Mesothelial cell of epicardium (in vitro differentiated cells): ENCODE measurements at regions not wholly inside any gene's neighbourhood (a gene's known extent, or its start where the extent isn't known, plus 50 kb on each side); places are given as distances from the start of the nearest gene placed in this dataset.
"Not testable (repeated sequence)": the region's sequence is repeated elsewhere in the genome, so short reads cannot be mapped to it uniquely, and the experiment has no call there.

ENCODE experiments used
- DNase-seq, 2 experiments: peaks; one replicate each; pipeline ENCODE4 v3.0.0; 2021; ENCODE audit warnings: low spot score in 2 of 2; ENCODE audit not compliant: unreplicated experiment in 2 of 2
- H3K27ac Mint-ChIP-seq: 2 replicates; pipeline ENCODE4 v1.8.0; 2021; ENCODE audit warnings: mixed read lengths
- H3K27me3 Mint-ChIP-seq: 2 replicates; pipeline ENCODE4 v1.8.0; 2021; ENCODE audit warnings: low read depth, mixed read lengths
- H3K36me3 Mint-ChIP-seq: 2 replicates; pipeline ENCODE4 v1.8.0; 2021; ENCODE audit warnings: mixed read lengths
- H3K4me1 Mint-ChIP-seq: 2 replicates; pipeline ENCODE4 v1.8.0; 2021; ENCODE audit warnings: mixed read lengths
- H3K4me3 Mint-ChIP-seq: 2 replicates; pipeline ENCODE4 v1.8.0; 2021; ENCODE audit warnings: mild to moderate bottlenecking, moderate library complexity, mixed read lengths
- H3K9me3 Mint-ChIP-seq: 2 replicates; pipeline ENCODE4 v1.8.0; 2021; ENCODE audit warnings: mixed read lengths
- TF ChIP-seq, protein P1 (sequence below): fragments of 200-600 bp; sonication (generic); IDR thresholded peaks from one replicate; pipeline ENCODE4 v1.5.0; 2021; ENCODE audit warnings: antibody characterized with exemption; ENCODE audit not compliant: unreplicated experiment

- Mint-ChIP-seq H3K36me3 (no peaks in the 10 kb centered on the region), H3K9me3 (no peaks in the 10 kb centered on the region), H3K27me3 (peaks cover 37% of the 10 kb centered on the region), H3K4me3 (no peak overlapping the region), H3K27ac (no peak overlapping the region), H3K4me1 (no peaks in the 10 kb centered on the region)
- no peak for DNase-seq
- TF ChIP-seq, protein P1, sequence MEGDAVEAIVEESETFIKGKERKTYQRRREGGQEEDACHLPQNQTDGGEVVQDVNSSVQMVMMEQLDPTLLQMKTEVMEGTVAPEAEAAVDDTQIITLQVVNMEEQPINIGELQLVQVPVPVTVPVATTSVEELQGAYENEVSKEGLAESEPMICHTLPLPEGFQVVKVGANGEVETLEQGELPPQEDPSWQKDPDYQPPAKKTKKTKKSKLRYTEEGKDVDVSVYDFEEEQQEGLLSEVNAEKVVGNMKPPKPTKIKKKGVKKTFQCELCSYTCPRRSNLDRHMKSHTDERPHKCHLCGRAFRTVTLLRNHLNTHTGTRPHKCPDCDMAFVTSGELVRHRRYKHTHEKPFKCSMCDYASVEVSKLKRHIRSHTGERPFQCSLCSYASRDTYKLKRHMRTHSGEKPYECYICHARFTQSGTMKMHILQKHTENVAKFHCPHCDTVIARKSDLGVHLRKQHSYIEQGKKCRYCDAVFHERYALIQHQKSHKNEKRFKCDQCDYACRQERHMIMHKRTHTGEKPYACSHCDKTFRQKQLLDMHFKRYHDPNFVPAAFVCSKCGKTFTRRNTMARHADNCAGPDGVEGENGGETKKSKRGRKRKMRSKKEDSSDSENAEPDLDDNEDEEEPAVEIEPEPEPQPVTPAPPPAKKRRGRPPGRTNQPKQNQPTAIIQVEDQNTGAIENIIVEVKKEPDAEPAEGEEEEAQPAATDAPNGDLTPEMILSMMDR: no peak
These were observed 133.4 kb upstream of the PGR start for GRCh38 chr11:101262995-101263394.

- no peaks in the 10 kb centered on the region for H3K4me1 Mint-ChIP-seq
- DNase-seq: no peak
- TF ChIP-seq, protein P1: no peak
- no peak overlapping the region for H3K4me3 Mint-ChIP-seq
- H3K27me3 Mint-ChIP-seq: peaks cover 37% of the 10 kb centered on the region
- no peaks in the 10 kb centered on the region for H3K36me3 Mint-ChIP-seq
- H3K9me3 Mint-ChIP-seq: no peaks in the 10 kb centered on the region
- H3K27ac Mint-ChIP-seq: no peak overlapping the region
These were observed 132.6 kb upstream of the PGR start for GRCh38 chr11:101262258-101262657.

DNA sequence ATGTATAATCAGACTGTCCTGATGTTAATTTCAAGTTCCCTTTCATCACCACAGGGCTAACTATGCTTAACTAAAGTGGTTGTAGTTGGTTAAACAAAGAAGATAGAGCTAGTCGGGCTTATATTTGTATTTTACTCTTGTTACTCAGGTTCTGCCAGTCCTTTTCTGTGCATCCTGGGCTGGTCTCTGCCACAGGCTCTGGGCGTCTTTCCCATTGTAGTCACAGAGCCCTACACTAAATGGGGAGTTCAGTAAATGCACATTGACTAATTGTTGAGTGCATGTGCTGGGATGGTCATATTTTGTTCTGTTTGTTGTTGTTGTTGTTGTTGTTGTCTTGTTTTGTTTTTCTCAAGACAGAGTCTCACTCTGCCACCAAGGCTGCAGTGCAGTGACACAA is 125.4 kb upstream of the PGR start:
- TF ChIP-seq, protein P1: no peak
- no peak overlapping the region for H3K4me3 Mint-ChIP-seq
- H3K36me3 Mint-ChIP-seq: no peaks in the 10 kb centered on the region
- H3K4me1 Mint-ChIP-seq: no peaks in the 10 kb centered on the region
- no peak overlapping the region for H3K27ac Mint-ChIP-seq
- peaks cover 14% of the 10 kb centered on the region for H3K27me3 Mint-ChIP-seq
- H3K9me3 Mint-ChIP-seq: peaks cover 12% of the 10 kb centered on the region
- DNase-seq: no peak

GRCh38 chr11:101254037-101254436 is 124.4 kb upstream of the PGR start:
- H3K4me3 Mint-ChIP-seq: no peak overlapping the region
- TF ChIP-seq, protein P1: no peak
- H3K27ac Mint-ChIP-seq: no peak overlapping the region
- H3K4me1 Mint-ChIP-seq: no peaks in the 10 kb centered on the region
- H3K9me3 Mint-ChIP-seq: peaks cover 12% of the 10 kb centered on the region
- H3K27me3 Mint-ChIP-seq: peaks cover 11% of the 10 kb centered on the region
- H3K36me3 Mint-ChIP-seq: no peaks in the 10 kb centered on the region
- no peak for DNase-seq

- H3K4me3 Mint-ChIP-seq, H3K27me3 Mint-ChIP-seq, H3K27ac Mint-ChIP-seq, H3K4me1 Mint-ChIP-seq, DNase-seq, H3K36me3 Mint-ChIP-seq, H3K9me3 Mint-ChIP-seq: not testable (repeated sequence)
These were observed 116.0 kb upstream of the PGR start for GRCh38 chr11:101245635-101246034.

DNA sequence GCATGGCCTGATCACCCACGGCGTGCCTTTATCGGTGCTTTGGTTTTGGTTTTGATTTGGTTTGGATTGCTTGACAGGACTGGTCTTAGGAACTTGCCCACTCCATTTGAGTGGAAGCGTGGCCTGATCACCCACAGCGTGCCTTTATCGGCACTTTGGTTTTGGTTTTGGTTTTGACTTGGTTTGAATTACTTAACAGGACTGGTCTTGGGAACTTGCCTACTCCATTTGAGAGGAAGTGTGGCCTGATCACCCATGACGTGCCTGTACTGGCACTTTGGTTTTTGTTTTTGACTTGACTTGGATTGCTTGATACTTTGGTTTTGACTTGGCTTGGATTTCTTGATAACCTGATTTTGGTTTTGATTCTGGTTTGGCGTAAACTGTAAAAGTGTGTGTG is 115.5 kb upstream of the PGR start:
- not testable (repeated sequence) for H3K9me3 Mint-ChIP-seq, H3K27ac Mint-ChIP-seq, H3K36me3 Mint-ChIP-seq, H3K27me3 Mint-ChIP-seq, H3K4me1 Mint-ChIP-seq, H3K4me3 Mint-ChIP-seq, DNase-seq

- TF ChIP-seq, protein P1: no peak
- Mint-ChIP-seq H3K36me3 (no peaks in the 10 kb centered on the region), H3K9me3 (peaks cover 24% of the 10 kb centered on the region), H3K4me1 (no peaks in the 10 kb centered on the region), H3K4me3 (no peak overlapping the region), H3K27me3 (peaks cover 7% of the 10 kb centered on the region), H3K27ac (no peak overlapping the region)
- DNase-seq: no peak
These were observed 111.7 kb upstream of the PGR start for GRCh38 chr11:101241160-101241795.

DNA sequence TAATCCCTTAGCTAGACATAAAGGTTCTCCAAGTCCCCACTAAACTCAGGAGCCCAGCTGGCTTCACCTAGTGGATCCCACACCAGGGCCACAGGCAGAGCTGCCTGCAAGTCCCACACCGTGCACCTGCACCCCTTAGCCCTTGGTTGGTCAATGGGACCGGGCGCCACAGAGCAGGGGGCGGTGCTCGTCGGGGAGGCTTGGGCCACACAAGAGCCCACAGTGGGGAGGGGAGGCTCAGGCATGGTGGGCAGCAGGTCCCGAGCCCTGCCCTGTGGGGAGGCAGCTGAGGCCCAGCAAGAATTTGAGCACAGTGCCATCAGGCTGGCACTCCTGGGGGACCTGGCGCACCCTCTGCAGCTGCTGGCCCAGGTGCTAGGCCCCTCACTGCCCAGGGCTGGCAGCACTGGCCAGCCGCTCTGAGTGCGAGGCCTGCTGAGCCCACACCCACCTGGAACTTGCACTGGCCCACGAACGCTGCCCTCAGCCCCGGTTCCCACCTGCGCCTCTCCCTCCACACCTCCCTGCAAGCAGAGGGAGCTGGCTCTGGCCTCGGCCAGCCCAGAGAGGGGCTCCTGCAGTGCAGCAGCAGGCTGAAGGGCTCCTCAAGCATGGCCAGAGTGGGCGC is 101.7 kb upstream of the PGR start:
- H3K27ac Mint-ChIP-seq, DNase-seq, H3K4me1 Mint-ChIP-seq, H3K4me3 Mint-ChIP-seq, H3K36me3 Mint-ChIP-seq, H3K27me3 Mint-ChIP-seq: not testable (repeated sequence)
- H3K9me3 Mint-ChIP-seq: peaks cover 40% of the 10 kb centered on the region
